Memory B cell (primary cell): ENCODE measurements at regions not wholly inside any gene's neighbourhood (a gene's known extent, or its start where the extent isn't known, plus 50 kb on each side); places are given as distances from the start of the nearest gene placed in this dataset.

Experiments
- ATAC-seq: fragments of 150-1000 bp; cut with Tn5 transposase; 2 replicates; pipeline ENCODE4 v1.10.0; 2021; ENCODE audit warnings: low read depth, mild to moderate bottlenecking, moderate library complexity
- DNase-seq, 2 donors: peaks; one replicate each; pipeline ENCODE4 v3.0.0; 2022; ENCODE audit warnings: low spot score in 2 of 2
- H3K27ac Mint-ChIP-seq: one replicate; pipeline ENCODE4 v1.8.0; 2022; ENCODE audit warnings: mild to moderate bottlenecking, moderate library complexity, mixed read lengths
- H3K27me3 Mint-ChIP-seq: one replicate; pipeline ENCODE4 v1.8.0; 2022; ENCODE audit warnings: mixed read lengths
- H3K36me3 Mint-ChIP-seq: one replicate; pipeline ENCODE4 v1.8.0; 2022; ENCODE audit warnings: mild to moderate bottlenecking, mixed read lengths
- H3K4me1 Mint-ChIP-seq: one replicate; pipeline ENCODE4 v1.8.0; 2022; ENCODE audit warnings: mixed read lengths
- H3K4me3 Mint-ChIP-seq: one replicate; pipeline ENCODE4 v1.8.0; 2022; ENCODE audit warnings: mild to moderate bottlenecking, moderate library complexity, mixed read lengths
- H3K9me3 Mint-ChIP-seq: one replicate; pipeline ENCODE4 v1.8.0; 2022; ENCODE audit warnings: mixed read lengths

- H3K4me1 Mint-ChIP-seq = no peaks in the 10 kb centered on the region
- H3K27ac Mint-ChIP-seq = no peak overlapping the region
- no peak for DNase-seq
- H3K36me3 Mint-ChIP-seq = peaks cover 2% of the 10 kb centered on the region
- peaks cover 10% of the 10 kb centered on the region for H3K9me3 Mint-ChIP-seq
- no peak overlapping the region for H3K4me3 Mint-ChIP-seq
- no peak for ATAC-seq
- H3K27me3 Mint-ChIP-seq = peaks cover 8% of the 10 kb centered on the region
Observed at GRCh38 chr22:27431081-27431480, 370.5 kb downstream of the MN1 start.

GRCh38 chr22:27431896-27432295 is 369.7 kb downstream of the MN1 start:
- Mint-ChIP-seq H3K4me3 (no peak overlapping the region), H3K4me1 (no peaks in the 10 kb centered on the region), H3K36me3 (peaks cover 2% of the 10 kb centered on the region), H3K27ac (no peak overlapping the region), H3K9me3 (peaks cover 10% of the 10 kb centered on the region), H3K27me3 (peaks cover 9% of the 10 kb centered on the region)
- ATAC-seq = no peak
- DNase-seq = no peak

- Mint-ChIP-seq H3K27ac (no peak overlapping the region), H3K4me3 (no peak overlapping the region), H3K9me3 (peaks cover 7% of the 10 kb centered on the region), H3K27me3 (peaks cover 7% of the 10 kb centered on the region), H3K36me3 (no peaks in the 10 kb centered on the region), H3K4me1 (no peaks in the 10 kb centered on the region)
- DNase-seq (no peak), ATAC-seq (no peak)
Observed at GRCh38 chr22:27433099-27433498, 368.5 kb downstream of the MN1 start.

GRCh38 chr22:27433585-27434190 is 367.9 kb downstream of the MN1 start:
- H3K27me3 Mint-ChIP-seq = peaks cover 7% of the 10 kb centered on the region
- peaks cover 5% of the 10 kb centered on the region for H3K9me3 Mint-ChIP-seq
- H3K4me3 Mint-ChIP-seq = no peak overlapping the region
- DNase-seq (no peak), ATAC-seq (no peak)
- no peaks in the 10 kb centered on the region for H3K4me1 Mint-ChIP-seq
- H3K27ac Mint-ChIP-seq = no peak overlapping the region
- H3K36me3 Mint-ChIP-seq = no peaks in the 10 kb centered on the region

- Mint-ChIP-seq H3K27me3 (peaks cover 7% of the 10 kb centered on the region), H3K36me3 (no peaks in the 10 kb centered on the region), H3K4me1 (no peaks in the 10 kb centered on the region), H3K9me3 (peaks cover 5% of the 10 kb centered on the region), H3K4me3 (no peak overlapping the region), H3K27ac (no peak overlapping the region)
- DNase-seq (no peak), ATAC-seq (no peak)
Observed at GRCh38 chr22:27434898-27435297, 366.7 kb downstream of the MN1 start.

- Mint-ChIP-seq H3K36me3 (no peaks in the 10 kb centered on the region), H3K27me3 (peaks cover 10% of the 10 kb centered on the region), H3K27ac (no peak overlapping the region), H3K4me1 (no peaks in the 10 kb centered on the region), H3K9me3 (peaks cover 5% of the 10 kb centered on the region), H3K4me3 (no peak overlapping the region)
- ATAC-seq = no peak
- DNase-seq = no peak
Observed at GRCh38 chr22:27435844-27436576, 365.5 kb downstream of the MN1 start.

GRCh38 chr22:27436591-27436990 is 365.0 kb downstream of the MN1 start:
- no peak for DNase-seq
- no peak overlapping the region for H3K4me3 Mint-ChIP-seq
- no peaks in the 10 kb centered on the region for H3K36me3 Mint-ChIP-seq

GRCh38 chr22:27437570-27437969 is 364.0 kb downstream of the MN1 start:
- H3K4me1 Mint-ChIP-seq = no peaks in the 10 kb centered on the region
- H3K27ac Mint-ChIP-seq = no peak overlapping the region
- ATAC-seq (no peak), DNase-seq (no peak)
- no peaks in the 10 kb centered on the region for H3K36me3 Mint-ChIP-seq
- H3K9me3 Mint-ChIP-seq = peaks cover 2% of the 10 kb centered on the region
- peaks cover 10% of the 10 kb centered on the region for H3K27me3 Mint-ChIP-seq
- no peak overlapping the region for H3K4me3 Mint-ChIP-seq

More at GRCh38 chr22:27436591-27436990, 365.0 kb downstream of the MN1 start:
- no peak for ATAC-seq
- Mint-ChIP-seq H3K27ac (no peak overlapping the region), H3K27me3 (peaks cover 10% of the 10 kb centered on the region), H3K9me3 (peaks cover 5% of the 10 kb centered on the region), H3K4me1 (no peaks in the 10 kb centered on the region)

- Mint-ChIP-seq H3K4me1 (no peaks in the 10 kb centered on the region), H3K36me3 (no peaks in the 10 kb centered on the region), H3K27me3 (peaks cover 10% of the 10 kb centered on the region), H3K9me3 (no peaks in the 10 kb centered on the region), H3K4me3 (no peak overlapping the region), H3K27ac (no peak overlapping the region)
- DNase-seq (no peak), ATAC-seq (no peak)
Observed at GRCh38 chr22:27438271-27438980, 363.1 kb downstream of the MN1 start.

- no peak overlapping the region for H3K27ac Mint-ChIP-seq
- H3K4me1 Mint-ChIP-seq = no peaks in the 10 kb centered on the region
- ATAC-seq (no peak), DNase-seq (no peak)
- no peaks in the 10 kb centered on the region for H3K9me3 Mint-ChIP-seq
- peaks cover 9% of the 10 kb centered on the region for H3K27me3 Mint-ChIP-seq
- no peak overlapping the region for H3K4me3 Mint-ChIP-seq
- H3K36me3 Mint-ChIP-seq = no peaks in the 10 kb centered on the region
Observed at GRCh38 chr22:27439131-27439530, 362.4 kb downstream of the MN1 start.

GRCh38 chr22:27440304-27440865 is 361.2 kb downstream of the MN1 start:
- Mint-ChIP-seq H3K27me3 (peaks cover 8% of the 10 kb centered on the region), H3K4me1 (no peaks in the 10 kb centered on the region), H3K9me3 (no peaks in the 10 kb centered on the region), H3K36me3 (no peaks in the 10 kb centered on the region), H3K27ac (no peak overlapping the region), H3K4me3 (no peak overlapping the region)
- DNase-seq (no peak), ATAC-seq (no peak)

- H3K27ac Mint-ChIP-seq = no peak overlapping the region
- H3K9me3 Mint-ChIP-seq = no peaks in the 10 kb centered on the region
- H3K4me3 Mint-ChIP-seq = no peak overlapping the region
- peaks cover 5% of the 10 kb centered on the region for H3K27me3 Mint-ChIP-seq
- DNase-seq (no peak), ATAC-seq (no peak)
- H3K36me3 Mint-ChIP-seq = no peaks in the 10 kb centered on the region
- no peaks in the 10 kb centered on the region for H3K4me1 Mint-ChIP-seq
Observed at GRCh38 chr22:27441706-27442475, 359.7 kb downstream of the MN1 start.

GRCh38 chr22:27443306-27443705 is 358.2 kb downstream of the MN1 start:
- Mint-ChIP-seq H3K4me1 (no peaks in the 10 kb centered on the region), H3K27me3 (peaks cover 5% of the 10 kb centered on the region), H3K27ac (no peak overlapping the region), H3K9me3 (no peaks in the 10 kb centered on the region), H3K36me3 (no peaks in the 10 kb centered on the region), H3K4me3 (no peak overlapping the region)
- no peak for ATAC-seq
- no peak for DNase-seq

- Mint-ChIP-seq H3K27ac (no peak overlapping the region), H3K36me3 (no peaks in the 10 kb centered on the region), H3K4me1 (no peaks in the 10 kb centered on the region), H3K9me3 (peaks cover 4% of the 10 kb centered on the region), H3K4me3 (no peak overlapping the region), H3K27me3 (peaks cover 2% of the 10 kb centered on the region)
- ATAC-seq = no peak
- DNase-seq = no peak
Observed at GRCh38 chr22:27445881-27446280, 355.7 kb downstream of the MN1 start.
